ENCODE measurements at regions not wholly inside any gene's neighbourhood (a gene's known extent, or its start where the extent isn't known, plus 50 kb on each side); places are given as distances from the start of the nearest gene placed in this dataset.

GRCh38 chr11:13150487-13150886 is 127.1 kb upstream of the BMAL1 start:
- no TSS peak for BruUV-seq (replicated peaks)
- H3K4me2 ChIP-seq (ENCODE audit: insufficient read depth, low read length), result no peak overlapping the region
- in situ Hi-C loops (cut with MboI) (no loop called here), intact Hi-C loops (cut with micrococcal nuclease) (no loop called here)
- ChIA-PET POLR2A (no interaction called here), CTCF (ENCODE audit: low intra/inter-chr PET ratio) (interaction anchor here (0.6 kb wide), 1 partner anchor 18 kb away, joined by 3 read pairs; no protein-coding TSS in a partner anchor)
- TF ChIP-seq MTF1 (CRISPR knock-in tag; IDR thresholded peaks at IDR 0.05; ENCODE audit: borderline replicate concordance) (no peak), ZNF639 (CRISPR knock-in tag; conservative IDR thresholded peaks at IDR 0.05 in 1 of 2, IDR thresholded peaks at IDR 0.05 in 1 of 2) (no peak), SMAD3 (CRISPR knock-in tag; conservative IDR thresholded peaks at IDR 0.05) (no peak)
- no peak overlapping the region for H3K27ac ChIP-seq (ENCODE audit: extremely low read depth, low read depth, low read length)
- H3K9me3 ChIP-seq (replicated peaks; ENCODE audit: control insufficient read depth, insufficient read depth, low read depth, low read length), result no peaks in the 10 kb centered on the region
- ATAC-seq (no peak), DNase-seq (ENCODE audit: extremely low read depth in 1 of 4, low spot score in 3 of 4) (no peak), FAIRE-seq (no peak)
- H3K79me2 ChIP-seq (ENCODE audit: control insufficient read depth, insufficient read depth, low read length), result no peaks in the 10 kb centered on the region
- no peaks in the 10 kb centered on the region for H3K36me3 ChIP-seq (ENCODE audit: control insufficient read depth, insufficient read depth, low read length)
- H3K9me1 ChIP-seq (ENCODE audit: control insufficient read depth, insufficient read depth, low read length), result no peaks in the 10 kb centered on the region
- H4K20me1 ChIP-seq (replicated peaks; ENCODE audit: control insufficient read depth, insufficient read depth, low read length), result no peaks in the 10 kb centered on the region
- 13% methylated on average over 5 of the region's 5 CpGs for WGBS (ENCODE audit: insufficient coverage, low coverage, missing lambda C conversion rate)
- H3K4me1 ChIP-seq (replicated peaks in 1 of 2; ENCODE audit: control insufficient read depth in 2 of 2, insufficient read depth in 2 of 2, low read length in 2 of 2), result no peaks in the 10 kb centered on the region
- H3K27me3 ChIP-seq (ENCODE audit: control insufficient read depth in 2 of 2, insufficient read depth in 2 of 2, low read length in 2 of 2), result no peaks in the 10 kb centered on the region
- no peak overlapping the region for H3K4me3 ChIP-seq
- H3K9ac ChIP-seq (ENCODE audit: insufficient read depth in 1 of 2, low read depth in 2 of 2, low read length in 2 of 2), result no peak overlapping the region
- no peak overlapping the region for H2AFZ ChIP-seq (ENCODE audit: low read depth, low read length)

GRCh38 chr11:13152264-13152663 is 125.3 kb upstream of the BMAL1 start:
- H3K36me3 ChIP-seq (ENCODE audit: control insufficient read depth, insufficient read depth, low read length), result no peaks in the 10 kb centered on the region
- CTCF ChIA-PET (ENCODE audit: low intra/inter-chr PET ratio), result interaction anchor here (1.0 to 2.6 kb wide), 3 partner anchors 187 to 566 kb away, joined by 3 to 16 read pairs (median 5); no protein-coding TSS in a partner anchor
- WGBS (ENCODE audit: insufficient coverage, low coverage, missing lambda C conversion rate), result 17% methylated on average over 2 of the region's 6 CpGs
- no peak overlapping the region for H2AFZ ChIP-seq (ENCODE audit: low read depth, low read length)
- DNase-seq (ENCODE audit: extremely low read depth in 1 of 4, low spot score in 3 of 4), result no peak
- no peak for ATAC-seq
- POLR2A ChIA-PET, result interaction anchor here (0.7 kb wide), 1 partner anchor 15 kb away, joined by 3 read pairs; no protein-coding TSS in a partner anchor
- H3K27me3 ChIP-seq (ENCODE audit: control insufficient read depth in 2 of 2, insufficient read depth in 2 of 2, low read length in 2 of 2), result no peaks in the 10 kb centered on the region
- H3K9me3 ChIP-seq (replicated peaks; ENCODE audit: control insufficient read depth, insufficient read depth, low read depth, low read length), result no peaks in the 10 kb centered on the region
- no peaks in the 10 kb centered on the region for H3K79me2 ChIP-seq (ENCODE audit: control insufficient read depth, insufficient read depth, low read length)
- H3K9ac ChIP-seq (ENCODE audit: insufficient read depth in 1 of 2, low read depth in 2 of 2, low read length in 2 of 2), result no peak overlapping the region
- no TSS peak for BruUV-seq (replicated peaks)
- FAIRE-seq, result no peak
- in situ Hi-C loops (cut with MboI) (no loop called here), intact Hi-C loops (cut with micrococcal nuclease) (loop anchor here (1.0 to 2.0 kb wide), 2 partner anchors 135 to 188 kb away; no protein-coding TSS in a partner anchor)
- no peak overlapping the region for H3K4me2 ChIP-seq (ENCODE audit: insufficient read depth, low read length)
- no peaks in the 10 kb centered on the region for H3K4me1 ChIP-seq (replicated peaks in 1 of 2; ENCODE audit: control insufficient read depth in 2 of 2, insufficient read depth in 2 of 2, low read length in 2 of 2)
- H3K9me1 ChIP-seq (ENCODE audit: control insufficient read depth, insufficient read depth, low read length), result no peaks in the 10 kb centered on the region
- no peaks in the 10 kb centered on the region for H4K20me1 ChIP-seq (replicated peaks; ENCODE audit: control insufficient read depth, insufficient read depth, low read length)
- no peak overlapping the region for H3K4me3 ChIP-seq
- no peak overlapping the region for H3K27ac ChIP-seq (ENCODE audit: extremely low read depth, low read depth, low read length)
- TF ChIP-seq ZNF224 (CRISPR knock-in tag; IDR thresholded peaks at IDR 0.05), result no peak
- TF ChIP-seq BHLHE40 (IDR thresholded peaks at IDR 0.05; ENCODE audit: low read length), result no peak
- no peak for TF ChIP-seq LARP7 (IDR thresholded peaks at IDR 0.05)
- no peak for TF ChIP-seq ZFP30 (CRISPR knock-in tag; IDR thresholded peaks at IDR 0.05; ENCODE audit: borderline replicate concordance)
- no peak for TF ChIP-seq ETV5 (CRISPR knock-in tag; IDR thresholded peaks at IDR 0.05; ENCODE audit: low read depth)
- no peak for TF ChIP-seq RBM25 (IDR thresholded peaks at IDR 0.05; ENCODE audit: low read depth, low read length, severe bottlenecking)
- no peak for TF ChIP-seq FOXM1 (IDR thresholded peaks at IDR 0.05; ENCODE audit: low read depth)
- no peak for TF ChIP-seq FOXM1 (CRISPR knock-in tag; IDR thresholded peaks at IDR 0.05; ENCODE audit: low read depth)
- no peak for TF ChIP-seq ZNF707 (CRISPR knock-in tag; conservative IDR thresholded peaks at IDR 0.05)
